ENCODE measurements at regions not wholly inside any gene's neighbourhood (a gene's known extent, or its start where the extent isn't known, plus 50 kb on each side); places are given as distances from the start of the nearest gene placed in this dataset.

- BruUV-seq (replicated peaks), result no TSS peak
- DNase-seq (ENCODE audit: extremely low read depth in 1 of 4, low spot score in 3 of 4) (no peak), ATAC-seq (no peak), FAIRE-seq (no peak)
- no peaks in the 10 kb centered on the region for H3K9me1 ChIP-seq (ENCODE audit: control insufficient read depth, insufficient read depth, low read length)
- H3K36me3 ChIP-seq (ENCODE audit: control insufficient read depth, insufficient read depth, low read length), result no peaks in the 10 kb centered on the region
- in situ Hi-C loops (cut with MboI) (no loop called here), intact Hi-C loops (cut with micrococcal nuclease) (no loop called here)
- H3K9ac ChIP-seq (ENCODE audit: insufficient read depth in 1 of 2, low read depth in 2 of 2, low read length in 2 of 2), result no peak overlapping the region
- H2AFZ ChIP-seq (ENCODE audit: low read depth, low read length), result no peak overlapping the region
- CTCF ChIA-PET (ENCODE audit: low intra/inter-chr PET ratio), result no interaction called here
- no peak overlapping the region for H3K4me2 ChIP-seq (ENCODE audit: insufficient read depth, low read length)
- 2% methylated on average over 4 of the region's 4 CpGs for WGBS (ENCODE audit: insufficient coverage, low coverage, missing lambda C conversion rate)
- H4K20me1 ChIP-seq (replicated peaks; ENCODE audit: control insufficient read depth, insufficient read depth, low read length), result no peaks in the 10 kb centered on the region
- H3K27me3 ChIP-seq (ENCODE audit: control insufficient read depth in 2 of 2, insufficient read depth in 2 of 2, low read length in 2 of 2), result no peaks in the 10 kb centered on the region
- no peaks in the 10 kb centered on the region; the same call in 1 of the 2 replicates for H3K9me3 ChIP-seq (replicated peaks; ENCODE audit: control insufficient read depth, insufficient read depth, low read depth, low read length)
- H3K79me2 ChIP-seq (ENCODE audit: control insufficient read depth, insufficient read depth, low read length), result no peaks in the 10 kb centered on the region
- H3K4me3 ChIP-seq, result no peak overlapping the region
- TF ChIP-seq SMAD1 (IDR thresholded peaks at IDR 0.05; ENCODE audit: low read depth, low read length, partially characterized antibody), result no peak
- TF ChIP-seq POLR2AphosphoS2 (IDR thresholded peaks at IDR 0.05; ENCODE audit: low read length), result no peak
- TF ChIP-seq ZNF445 (CRISPR knock-in tag; IDR thresholded peaks at IDR 0.05; ENCODE audit: low read depth), result no peak
- TF ChIP-seq ZNF75A (CRISPR knock-in tag; IDR thresholded peaks at IDR 0.05), result no peak
- TF ChIP-seq CBX2 (IDR thresholded peaks at IDR 0.05; ENCODE audit: insufficient read depth, low read length, poor library complexity, severe bottlenecking), result no peak
- no peak for TF ChIP-seq ZNF511 (CRISPR knock-in tag; IDR thresholded peaks at IDR 0.05)
- TF ChIP-seq IRF2 (CRISPR knock-in tag; IDR thresholded peaks at IDR 0.05), result no peak
- TF ChIP-seq HBP1 (CRISPR knock-in tag; IDR thresholded peaks at IDR 0.05), result no peak
- no peak for TF ChIP-seq SMAD2 (IDR thresholded peaks at IDR 0.05; ENCODE audit: low read depth, low read length)
- no peak for TF ChIP-seq NR3C1 (CRISPR knock-in tag; IDR thresholded peaks at IDR 0.05)
- TF ChIP-seq SIRT6 (IDR thresholded peaks at IDR 0.05; ENCODE audit: low read depth, low read length), result no peak
- no peak overlapping the region for H3K27ac ChIP-seq (ENCODE audit: extremely low read depth, low read depth, low read length)
- POLR2A ChIA-PET, result no interaction called here
- no peaks in the 10 kb centered on the region for H3K4me1 ChIP-seq (replicated peaks in 1 of 2; ENCODE audit: control insufficient read depth in 2 of 2, insufficient read depth in 2 of 2, low read length in 2 of 2)
Measured at GRCh38 chr3:24899901-24900603, 405.4 kb upstream of the THRB start.

Data from K562 (cell line).